SK-N-SH treated with all-trans-retinoic acid at 6 μM for 48 hours (cell line): ENCODE measurements at regions not wholly inside any gene's neighbourhood (a gene's known extent, or its start where the extent isn't known, plus 50 kb on each side); places are given as distances from the start of the nearest gene placed in this dataset.

Source experiments
- ATAC-seq: fragments of 200-7000 bp; cut with Tn5 transposase; 3 replicates; pipeline ENCODE4 v1.9.1; 2020; ENCODE audit warnings: mild to moderate bottlenecking, moderate library complexity
- ARNTL ChIP-seq: fragments of 450-650 bp; formaldehyde crosslinking; IDR thresholded peaks from 2 replicates; pipeline ENCODE4 v1.5.0; 2020; ENCODE audit warnings: low read depth, mild to moderate bottlenecking, moderate library complexity, borderline replicate concordance
- CREB5 ChIP-seq: fragments of 250-450 bp; sonication (Bioruptor Pico); IDR thresholded peaks from 2 replicates; pipeline ENCODE4 v1.5.1; 2020; ENCODE audit warnings: low read depth, mild to moderate bottlenecking, moderate library complexity
- CSDC2 ChIP-seq: fragments of 250-450 bp; sonication (Bioruptor Pico); IDR thresholded peaks from 2 replicates; pipeline ENCODE4 v1.5.0; 2020; ENCODE audit warnings: mild to moderate bottlenecking, moderate library complexity
- ESRRG ChIP-seq: fragments of 250-450 bp; sonication (Bioruptor Pico); IDR thresholded peaks from 2 replicates; pipeline ENCODE4 v1.6.1; 2021; ENCODE audit warnings: mild to moderate bottlenecking
- GLIS3 ChIP-seq: fragments of 250-450 bp; sonication (Bioruptor Pico); IDR thresholded peaks from 2 replicates; pipeline ENCODE4 v1.5.0; 2020; ENCODE audit warnings: mild to moderate bottlenecking, moderate library complexity
- ISL1 ChIP-seq: fragments of 250-450 bp; sonication (Bioruptor Pico); IDR thresholded peaks from 2 replicates; pipeline ENCODE4 v2.1.2; 2022; ENCODE audit warnings: mild to moderate bottlenecking, moderate library complexity
- OSR1 ChIP-seq: fragments of 250-450 bp; sonication (Bioruptor Pico); IDR thresholded peaks from 2 replicates; pipeline ENCODE4 v1.8.0; 2022; ENCODE audit warnings: moderate library complexity, mild to moderate bottlenecking, inconsistent platforms
- POU6F1 ChIP-seq: fragments of 250-450 bp; sonication (Bioruptor Pico); IDR thresholded peaks from 2 replicates; pipeline ENCODE4 v1.8.0; 2021; ENCODE audit warnings: low read depth, mild to moderate bottlenecking, moderate library complexity, borderline replicate concordance
- PPARA ChIP-seq: fragments of 250-450 bp; sonication (Bioruptor Pico); IDR thresholded peaks from 2 replicates; pipeline ENCODE4 v1.5.0; 2020; ENCODE audit warnings: mild to moderate bottlenecking, borderline replicate concordance
- RARB ChIP-seq: fragments of 250-450 bp; sonication (Bioruptor Pico); IDR thresholded peaks from 2 replicates; pipeline ENCODE4 v1.8.0; 2021; ENCODE audit warnings: mild to moderate bottlenecking, moderate library complexity
- SNAI2 ChIP-seq: fragments of 250-450 bp; sonication (Bioruptor Pico); IDR thresholded peaks from 2 replicates; pipeline ENCODE4 v1.5.0; 2020; ENCODE audit warnings: mild to moderate bottlenecking, moderate library complexity
- TCF4 ChIP-seq: fragments of 250-450 bp; sonication (Bioruptor Pico); IDR thresholded peaks from 2 replicates; pipeline ENCODE4 v1.8.0; 2021; ENCODE audit warnings: mild to moderate bottlenecking, moderate library complexity, borderline replicate concordance
- TOX ChIP-seq: fragments of 250-450 bp; sonication (Bioruptor Pico); IDR thresholded peaks from 2 replicates; pipeline ENCODE4 v1.8.0; 2021; ENCODE audit warnings: mild to moderate bottlenecking, moderate library complexity, borderline replicate concordance
- ZC3H10 ChIP-seq: fragments of 250-450 bp; sonication (Bioruptor Pico); IDR thresholded peaks from 2 replicates; pipeline ENCODE4 v1.5.1; 2021; ENCODE audit warnings: mild to moderate bottlenecking, moderate library complexity
- ZFP3 ChIP-seq: fragments of 250-450 bp; sonication (Bioruptor Pico); IDR thresholded peaks from 2 replicates; pipeline ENCODE4 v1.5.0; 2020; ENCODE audit warnings: mild to moderate bottlenecking, moderate library complexity
- ZFP30 ChIP-seq: fragments of 450-650 bp; formaldehyde crosslinking; IDR thresholded peaks from 2 replicates; pipeline ENCODE4 v1.5.0; 2022; ENCODE audit warnings: mild to moderate bottlenecking, moderate library complexity
- TF ChIP-seq, protein P1 (sequence below): fragments of 250-450 bp; sonication (Bioruptor Pico); IDR thresholded peaks from 2 replicates; pipeline ENCODE4 v1.5.1; 2021; ENCODE audit warnings: mild to moderate bottlenecking, moderate library complexity
- TF ChIP-seq, protein P2 (sequence below): fragments of 250-450 bp; sonication (Bioruptor Pico); IDR thresholded peaks from 2 replicates; pipeline ENCODE4 v1.5.0; 2020; ENCODE audit warnings: mild to moderate bottlenecking, moderate library complexity
- TF ChIP-seq, protein P3 (sequence below): fragments of 250-450 bp; sonication (Bioruptor Pico); IDR thresholded peaks from 2 replicates; pipeline ENCODE4 v1.8.0; 2020; ENCODE audit warnings: mild to moderate bottlenecking, moderate library complexity, borderline replicate concordance

GRCh38 chr7:130867581-130868136 is 133.7 kb upstream of the KLF14 start:
- TF ChIP-seq ZFP30 (CRISPR knock-in tag) (no peak), POU6F1 (CRISPR knock-in tag) (no peak), SNAI2 (no peak), CREB5 (CRISPR knock-in tag) (no peak), RARB (no peak), TCF4 (CRISPR knock-in tag) (no peak), ZFP3 (CRISPR knock-in tag) (no peak), PPARA (CRISPR knock-in tag) (no peak), ZC3H10 (CRISPR knock-in tag) (no peak), CSDC2 (CRISPR knock-in tag) (no peak), ESRRG (no peak), ISL1 (CRISPR knock-in tag) (no peak), GLIS3 (CRISPR knock-in tag) (no peak), TOX (CRISPR knock-in tag) (no peak), ARNTL (CRISPR knock-in tag) (no peak)
- TF ChIP-seq, protein P1, sequence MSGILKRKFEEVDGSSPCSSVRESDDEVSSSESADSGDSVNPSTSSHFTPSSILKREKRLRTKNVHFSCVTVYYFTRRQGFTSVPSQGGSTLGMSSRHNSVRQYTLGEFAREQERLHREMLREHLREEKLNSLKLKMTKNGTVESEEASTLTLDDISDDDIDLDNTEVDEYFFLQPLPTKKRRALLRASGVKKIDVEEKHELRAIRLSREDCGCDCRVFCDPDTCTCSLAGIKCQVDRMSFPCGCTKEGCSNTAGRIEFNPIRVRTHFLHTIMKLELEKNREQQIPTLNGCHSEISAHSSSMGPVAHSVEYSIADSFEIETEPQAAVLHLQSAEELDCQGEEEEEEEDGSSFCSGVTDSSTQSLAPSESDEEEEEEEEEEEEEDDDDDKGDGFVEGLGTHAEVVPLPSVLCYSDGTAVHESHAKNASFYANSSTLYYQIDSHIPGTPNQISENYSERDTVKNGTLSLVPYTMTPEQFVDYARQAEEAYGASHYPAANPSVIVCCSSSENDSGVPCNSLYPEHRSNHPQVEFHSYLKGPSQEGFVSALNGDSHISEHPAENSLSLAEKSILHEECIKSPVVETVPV (CRISPR knock-in tag): no peak
- TF ChIP-seq, protein P2, sequence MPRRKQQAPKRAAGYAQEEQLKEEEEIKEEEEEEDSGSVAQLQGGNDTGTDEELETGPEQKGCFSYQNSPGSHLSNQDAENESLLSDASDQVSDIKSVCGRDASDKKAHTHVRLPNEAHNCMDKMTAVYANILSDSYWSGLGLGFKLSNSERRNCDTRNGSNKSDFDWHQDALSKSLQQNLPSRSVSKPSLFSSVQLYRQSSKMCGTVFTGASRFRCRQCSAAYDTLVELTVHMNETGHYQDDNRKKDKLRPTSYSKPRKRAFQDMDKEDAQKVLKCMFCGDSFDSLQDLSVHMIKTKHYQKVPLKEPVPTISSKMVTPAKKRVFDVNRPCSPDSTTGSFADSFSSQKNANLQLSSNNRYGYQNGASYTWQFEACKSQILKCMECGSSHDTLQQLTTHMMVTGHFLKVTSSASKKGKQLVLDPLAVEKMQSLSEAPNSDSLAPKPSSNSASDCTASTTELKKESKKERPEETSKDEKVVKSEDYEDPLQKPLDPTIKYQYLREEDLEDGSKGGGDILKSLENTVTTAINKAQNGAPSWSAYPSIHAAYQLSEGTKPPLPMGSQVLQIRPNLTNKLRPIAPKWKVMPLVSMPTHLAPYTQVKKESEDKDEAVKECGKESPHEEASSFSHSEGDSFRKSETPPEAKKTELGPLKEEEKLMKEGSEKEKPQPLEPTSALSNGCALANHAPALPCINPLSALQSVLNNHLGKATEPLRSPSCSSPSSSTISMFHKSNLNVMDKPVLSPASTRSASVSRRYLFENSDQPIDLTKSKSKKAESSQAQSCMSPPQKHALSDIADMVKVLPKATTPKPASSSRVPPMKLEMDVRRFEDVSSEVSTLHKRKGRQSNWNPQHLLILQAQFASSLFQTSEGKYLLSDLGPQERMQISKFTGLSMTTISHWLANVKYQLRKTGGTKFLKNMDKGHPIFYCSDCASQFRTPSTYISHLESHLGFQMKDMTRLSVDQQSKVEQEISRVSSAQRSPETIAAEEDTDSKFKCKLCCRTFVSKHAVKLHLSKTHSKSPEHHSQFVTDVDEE (CRISPR knock-in tag): no peak
- TF ChIP-seq, all 23 proteins: peak for 0
- ATAC-seq: no peak

DNA sequence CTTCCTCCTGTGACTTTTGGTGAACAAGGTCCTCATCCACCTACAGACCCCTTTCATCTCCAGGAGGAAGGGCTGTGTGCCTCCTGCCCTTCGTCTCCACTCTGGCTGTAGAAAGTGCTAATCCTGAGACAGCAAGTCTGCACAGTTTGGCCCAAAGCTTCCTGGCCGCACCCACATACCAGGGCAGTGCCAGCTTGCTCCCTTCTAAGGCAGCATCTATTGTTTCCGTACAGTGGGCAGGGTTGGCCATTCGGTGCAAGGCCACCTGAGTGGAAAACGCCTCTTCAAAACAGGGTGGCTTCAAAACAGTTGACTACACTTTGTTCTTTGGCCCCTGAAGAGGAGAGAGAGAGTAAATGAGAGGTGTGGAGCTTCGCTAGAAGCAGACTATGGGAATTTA is 134.1 kb upstream of the KLF14 start:
- no peak for ATAC-seq
- TF ChIP-seq CSDC2 (CRISPR knock-in tag) (no peak), ZFP3 (CRISPR knock-in tag) (no peak), OSR1 (CRISPR knock-in tag) (no peak), ZC3H10 (CRISPR knock-in tag) (no peak), ESRRG (no peak)
- TF ChIP-seq, protein P2 (CRISPR knock-in tag): no peak
- TF ChIP-seq, protein P3, sequence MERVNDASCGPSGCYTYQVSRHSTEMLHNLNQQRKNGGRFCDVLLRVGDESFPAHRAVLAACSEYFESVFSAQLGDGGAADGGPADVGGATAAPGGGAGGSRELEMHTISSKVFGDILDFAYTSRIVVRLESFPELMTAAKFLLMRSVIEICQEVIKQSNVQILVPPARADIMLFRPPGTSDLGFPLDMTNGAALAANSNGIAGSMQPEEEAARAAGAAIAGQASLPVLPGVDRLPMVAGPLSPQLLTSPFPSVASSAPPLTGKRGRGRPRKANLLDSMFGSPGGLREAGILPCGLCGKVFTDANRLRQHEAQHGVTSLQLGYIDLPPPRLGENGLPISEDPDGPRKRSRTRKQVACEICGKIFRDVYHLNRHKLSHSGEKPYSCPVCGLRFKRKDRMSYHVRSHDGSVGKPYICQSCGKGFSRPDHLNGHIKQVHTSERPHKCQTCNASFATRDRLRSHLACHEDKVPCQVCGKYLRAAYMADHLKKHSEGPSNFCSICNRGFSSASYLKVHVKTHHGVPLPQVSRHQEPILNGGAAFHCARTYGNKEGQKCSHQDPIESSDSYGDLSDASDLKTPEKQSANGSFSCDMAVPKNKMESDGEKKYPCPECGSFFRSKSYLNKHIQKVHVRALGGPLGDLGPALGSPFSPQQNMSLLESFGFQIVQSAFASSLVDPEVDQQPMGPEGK (CRISPR knock-in tag): no peak
